Neuronal stem cell (in vitro differentiated cells): ENCODE measurements at regions not wholly inside any gene's neighbourhood (a gene's known extent, or its start where the extent isn't known, plus 50 kb on each side); places are given as distances from the start of the nearest gene placed in this dataset.

Experiments used
- DNase-seq: peaks from one replicate; pipeline ENCODE4 v3.0.0-alpha.2; 2013; ENCODE audit warnings: low spot score
- H2AFZ ChIP-seq: one replicate; pipeline ENCODE4 v1.6.1; 2013; ENCODE audit warnings: mild to moderate bottlenecking, low read length, inconsistent platforms
- H2AK5ac ChIP-seq: 2 replicates; pipeline ENCODE4 v1.6.1; 2013; ENCODE audit warnings: low read depth, mild to moderate bottlenecking, inconsistent platforms, low read length, moderate library complexity, mixed read lengths
- H2BK120ac ChIP-seq: 2 replicates; pipeline ENCODE4 v1.6.1; 2013; ENCODE audit warnings: low read depth, mild to moderate bottlenecking, inconsistent platforms, low read length, moderate library complexity, mixed read lengths
- H2BK12ac ChIP-seq: one replicate; pipeline ENCODE4 v1.6.1; 2013; ENCODE audit warnings: low read length, inconsistent platforms
- H2BK15ac ChIP-seq: 2 replicates; pipeline ENCODE4 v1.6.1; 2013; ENCODE audit warnings: mild to moderate bottlenecking, low read length, inconsistent platforms, mixed read lengths
- H2BK5ac ChIP-seq: one replicate; pipeline ENCODE4 v1.6.1; 2013; ENCODE audit warnings: inconsistent platforms, mild to moderate bottlenecking, low read length, moderate library complexity
- H3K14ac ChIP-seq: one replicate; pipeline ENCODE4 v1.6.1; 2013; ENCODE audit warnings: low read length, inconsistent platforms
- H3K18ac ChIP-seq: 2 replicates; pipeline ENCODE4 v1.6.1; 2013; ENCODE audit warnings: low read length, inconsistent platforms
- H3K23ac ChIP-seq: 2 replicates; pipeline ENCODE4 v1.6.1; 2013; ENCODE audit warnings: low read depth, mild to moderate bottlenecking, mixed read lengths, low read length, inconsistent platforms; ENCODE audit not compliant: poor library complexity
- H3K27ac ChIP-seq: replicated peaks from 3 replicates; pipeline ENCODE4 v1.5.1; 2013; ENCODE audit warnings: low read length, inconsistent platforms
- H3K27me3 ChIP-seq, 3 experiments: 2 replicates each; pipeline ENCODE4 v1.6.1; 2013; ENCODE audit warnings: low read length in 3 of 3, mild to moderate bottlenecking in 2 of 3, inconsistent platforms in 1 of 3, low read depth in 1 of 3, mixed read lengths in 1 of 3, moderate library complexity in 1 of 3; ENCODE audit not compliant: control insufficient read depth in 3 of 3, insufficient read depth in 3 of 3
- H3K36me3 ChIP-seq, 2 donors: replicated peaks in 1 of 2; 2 replicates each; pipeline ENCODE4 v1.6.1; 2013; ENCODE audit warnings: low read length in 2 of 2; ENCODE audit not compliant: control insufficient read depth in 2 of 2, insufficient read depth in 2 of 2
- H3K4ac ChIP-seq: 2 replicates; pipeline ENCODE4 v1.6.1; 2013; ENCODE audit warnings: inconsistent platforms, mild to moderate bottlenecking, low read length, moderate library complexity
- H3K4me1 ChIP-seq, 2 donors: 1 replicate in 1 of 2; 2 replicates in 1 of 2; pipeline ENCODE4 v1.6.1; 2013; ENCODE audit warnings: low read length in 2 of 2, low read depth in 1 of 2; ENCODE audit not compliant: control insufficient read depth in 2 of 2, insufficient read depth in 1 of 2
- H3K4me2 ChIP-seq: one replicate; pipeline ENCODE4 v1.6.1; 2013; ENCODE audit warnings: mild to moderate bottlenecking, low read length, inconsistent platforms; ENCODE audit not compliant: insufficient read depth, poor library complexity, severe bottlenecking
- H3K4me3 ChIP-seq, 2 donors: 2 replicates each; pipeline ENCODE4 v1.5.1; 2013; ENCODE audit warnings: low read length in 2 of 2, mild to moderate bottlenecking in 2 of 2, inconsistent platforms in 1 of 2, moderate library complexity in 1 of 2
- H3K79me1 ChIP-seq: one replicate; pipeline ENCODE4 v1.6.1; 2013; ENCODE audit warnings: low read depth, mild to moderate bottlenecking, inconsistent platforms, low read length, moderate library complexity
- H3K9ac ChIP-seq: one replicate; pipeline ENCODE4 v1.6.1; 2013; ENCODE audit warnings: mild to moderate bottlenecking, low read depth, low read length, inconsistent platforms; ENCODE audit not compliant: poor library complexity
- H3K9me3 ChIP-seq, 2 donors: replicated peaks in 1 of 2; 2 replicates each; pipeline versions ENCODE3 to v1.6.1; 2013; ENCODE audit warnings: low read length in 2 of 2, mild to moderate bottlenecking in 2 of 2, inconsistent platforms in 1 of 2, low read depth in 1 of 2, mixed read lengths in 1 of 2, moderate library complexity in 1 of 2; ENCODE audit not compliant: control insufficient read depth in 2 of 2, insufficient read depth in 1 of 2
- H4K8ac ChIP-seq: one replicate; pipeline ENCODE4 v1.6.1; 2013; ENCODE audit warnings: low read depth, mild to moderate bottlenecking, inconsistent platforms, low read length, moderate library complexity
- H4K91ac ChIP-seq: one replicate; pipeline ENCODE4 v1.6.1; 2013; ENCODE audit warnings: low read length, low read depth, mild to moderate bottlenecking, inconsistent platforms; ENCODE audit not compliant: poor library complexity
- WGBS, 2 donors: extraction: QIAGEN DNeasy Blood & Tissue Kit; methylation state at CpG; one replicate each; pipeline ENCODE4 v1.1.7; 2013; ENCODE audit warnings: missing lambda C conversion rate in 2 of 2, mixed read lengths in 1 of 2; ENCODE audit not compliant: insufficient read length in 2 of 2, insufficient replicate concordance in 1 of 2; ENCODE audit errors: extremely low coverage in 2 of 2; 5-methylcytosine and 5-hydroxymethylcytosine counted together

DNA sequence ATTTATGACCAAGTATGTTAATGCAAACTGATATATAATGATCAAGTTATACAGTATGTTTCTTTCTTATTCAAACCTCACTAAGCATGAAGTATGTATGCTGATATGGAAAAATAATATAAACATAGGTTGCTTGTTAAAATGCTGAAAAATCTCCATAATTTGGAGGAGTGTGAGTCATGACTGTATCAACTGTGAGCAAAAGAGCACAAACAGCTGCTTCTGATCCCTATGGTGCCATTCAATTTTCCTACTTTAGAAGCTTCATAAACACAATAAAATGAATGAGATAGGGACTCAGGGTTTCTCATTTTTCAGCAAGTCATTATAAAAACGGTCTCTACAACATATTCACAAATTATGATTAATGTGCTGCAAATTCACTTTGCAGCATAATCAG, 129.9 kb upstream of the TFPI start:
- Histone ChIP-seq H3K18ac (no peak overlapping the region), H3K27ac (no peak overlapping the region), H3K4me1 (peaks cover 0 to 5% of the 10 kb centered on the region in 2 donors), H2BK120ac (no peak overlapping the region), H4K91ac (no peak overlapping the region), H2AK5ac (no peak overlapping the region), H3K27me3 (no peaks in the 10 kb centered on the region), H3K23ac (no peak overlapping the region), H3K4me2 (no peak overlapping the region), H3K14ac (no peak overlapping the region), H3K36me3 (no peaks in the 10 kb centered on the region), H4K8ac (no peak overlapping the region), H3K4me3 (no peak overlapping the region), H2BK5ac (no peak overlapping the region), H2BK15ac (no peak overlapping the region), H3K9me3 (no peaks in the 10 kb centered on the region), H2BK12ac (no peak overlapping the region), H2AFZ (no peak overlapping the region), H3K4ac (no peak overlapping the region), H3K79me1 (no peaks in the 10 kb centered on the region), H3K9ac (no peak overlapping the region)
- WGBS, 2 donors: no CpG with 5 or more reads among the region's 1 CpG
- DNase-seq: no peak

DNA sequence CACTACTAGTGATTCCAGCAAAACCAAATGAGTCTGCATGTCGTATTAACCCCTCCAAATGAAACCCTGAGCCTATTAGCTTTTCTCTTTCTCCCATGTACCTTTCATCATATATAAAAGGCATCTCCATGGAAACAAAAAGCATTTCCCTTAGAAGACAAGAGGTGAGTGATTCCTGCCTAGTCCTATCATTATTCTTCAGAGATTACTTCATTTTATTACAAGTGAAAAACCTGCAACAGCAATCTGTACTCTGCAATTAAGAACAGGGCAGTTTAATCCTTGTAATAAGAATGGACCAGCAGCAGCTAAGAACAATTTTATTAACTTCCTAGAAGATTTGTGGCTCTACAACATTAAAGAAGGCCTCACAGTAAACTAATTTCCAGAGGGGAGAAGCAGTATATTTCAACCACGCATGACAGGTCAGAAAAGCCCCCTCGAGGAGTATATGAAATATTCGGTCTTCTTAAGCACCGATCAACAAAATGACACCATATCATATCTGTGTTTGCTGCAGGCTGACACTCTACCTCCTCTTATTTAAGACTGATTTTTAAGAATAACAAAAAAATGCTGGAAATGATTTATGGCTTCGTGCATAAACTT, 132.3 kb upstream of the TFPI start:
- Histone ChIP-seq H3K18ac (no peak overlapping the region), H2BK120ac (no peak overlapping the region), H3K4me3 (no peak overlapping the region), H3K9ac (no peak overlapping the region), H3K9me3 (no peaks in the 10 kb centered on the region), H3K4ac (no peak overlapping the region), H3K4me2 (no peak overlapping the region), H4K8ac (no peak overlapping the region), H3K14ac (no peak overlapping the region), H3K36me3 (no peaks in the 10 kb centered on the region), H2AK5ac (no peak overlapping the region), H3K79me1 (no peaks in the 10 kb centered on the region), H3K27me3 (no peaks in the 10 kb centered on the region), H2AFZ (peak overlapping the region; percentile 20), H3K23ac (no peak overlapping the region), H3K27ac (no peak overlapping the region), H4K91ac (no peak overlapping the region), H2BK12ac (no peak overlapping the region), H3K4me1 (peaks cover 0 to 5% of the 10 kb centered on the region in 2 donors), H2BK15ac (no peak overlapping the region), H2BK5ac (no peak overlapping the region)
- DNase-seq: no peak
- no CpG with 5 or more reads among the region's 6 CpGs for WGBS, 2 donors

- H3K9me3 ChIP-seq: no peaks in the 10 kb centered on the region
- H2BK5ac ChIP-seq: no peak overlapping the region
- H3K4me2 ChIP-seq: no peak overlapping the region
- H2BK120ac ChIP-seq: no peak overlapping the region
- H2AK5ac ChIP-seq: no peak overlapping the region
- WGBS, 2 donors: no CpG with 5 or more reads among the region's 2 CpGs
- no peak overlapping the region for H3K4ac ChIP-seq
- H3K27me3 ChIP-seq: no peaks in the 10 kb centered on the region
- H3K4me1 ChIP-seq: peaks cover 0 to 5% of the 10 kb centered on the region in 2 donors
- no peaks in the 10 kb centered on the region for H3K79me1 ChIP-seq
- H3K27ac ChIP-seq: no peak overlapping the region
- no peak overlapping the region for H3K14ac ChIP-seq
- DNase-seq: no peak
- no peak overlapping the region for H4K8ac ChIP-seq
- no peak overlapping the region for H2BK12ac ChIP-seq
- H3K18ac ChIP-seq: no peak overlapping the region
- no peak overlapping the region for H2BK15ac ChIP-seq
- H2AFZ ChIP-seq: no peak overlapping the region
- no peaks in the 10 kb centered on the region for H3K36me3 ChIP-seq
- H3K9ac ChIP-seq: no peak overlapping the region
- H3K23ac ChIP-seq: no peak overlapping the region
- no peak overlapping the region for H4K91ac ChIP-seq
- H3K4me3 ChIP-seq: no peak overlapping the region
Measured at GRCh38 chr2:187687585-187687984, 133.3 kb upstream of the TFPI start.

DNA sequence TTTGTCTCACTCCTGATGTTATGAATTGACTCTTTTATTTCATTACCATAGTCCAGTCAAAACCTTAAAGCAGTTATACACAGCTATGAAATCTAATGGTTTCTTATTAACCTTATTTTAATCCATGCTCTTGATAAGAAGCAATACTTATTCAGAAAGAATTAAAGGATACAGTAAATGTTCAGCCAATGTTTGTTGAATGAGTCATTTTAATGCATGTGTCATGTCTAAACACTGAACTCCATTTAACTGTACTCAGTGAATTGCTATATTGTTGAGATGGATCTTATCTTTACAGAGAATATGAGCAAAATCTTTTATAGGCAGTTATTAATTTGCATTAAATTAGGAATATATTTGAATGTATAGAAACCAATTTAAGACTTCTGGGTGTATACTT, 135.1 kb upstream of the TFPI start:
- Histone ChIP-seq H3K4me2 (no peak overlapping the region), H3K4ac (no peak overlapping the region)

More for the DNA sequence above, 135.1 kb upstream of the TFPI start:
- Histone ChIP-seq H3K18ac (no peak overlapping the region), H3K14ac (no peak overlapping the region), H2BK15ac (no peak overlapping the region), H3K4me1 (peaks cover 0 to 5% of the 10 kb centered on the region in 2 donors), H3K27me3 (no peaks in the 10 kb centered on the region), H4K8ac (no peak overlapping the region), H3K23ac (no peak overlapping the region), H2BK120ac (no peak overlapping the region), H3K9ac (no peak overlapping the region), H3K27ac (no peak overlapping the region), H3K9me3 (no peaks in the 10 kb centered on the region), H2BK5ac (no peak overlapping the region), H2AFZ (no peak overlapping the region), H2AK5ac (no peak overlapping the region), H2BK12ac (no peak overlapping the region), H3K79me1 (no peaks in the 10 kb centered on the region), H3K36me3 (no peaks in the 10 kb centered on the region), H3K4me3 (no peak overlapping the region), H4K91ac (no peak overlapping the region)
- DNase-seq: no peak
